Suppressor macrophage treated with lipopolysaccharide for 1 hour (primary cell): ENCODE measurements at regions not wholly inside any gene's neighbourhood (a gene's known extent, or its start where the extent isn't known, plus 50 kb on each side); places are given as distances from the start of the nearest gene placed in this dataset.
"Not testable (repeated sequence)": the region's sequence is repeated elsewhere in the genome, so short reads cannot be mapped to it uniquely, and the experiment has no call there.

Experiments
- DNase-seq, 3 donors: peaks; one replicate each; pipeline ENCODE4 v3.0.0-alpha.2; 2020 to 2022

DNA sequence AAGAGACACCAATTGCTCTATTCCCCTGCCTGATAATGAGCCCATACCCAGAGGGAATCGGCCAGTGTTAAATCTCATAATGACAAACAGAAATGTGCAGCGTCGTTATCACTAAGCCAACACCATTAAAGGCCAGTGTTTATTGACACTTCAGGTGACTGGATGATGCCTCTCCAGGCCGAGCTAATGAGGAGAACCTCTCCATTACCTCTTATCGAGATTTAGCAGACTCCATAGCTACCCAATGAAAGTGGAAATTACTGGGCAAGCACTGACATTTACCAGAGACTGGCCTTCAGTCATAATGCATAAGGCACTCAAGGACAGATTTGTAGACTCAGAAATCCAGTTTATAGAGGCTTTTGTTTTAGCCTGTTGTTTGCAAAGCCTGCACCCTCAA is 669.5 kb downstream of the MAFB start:
- no peak for DNase-seq

DNA sequence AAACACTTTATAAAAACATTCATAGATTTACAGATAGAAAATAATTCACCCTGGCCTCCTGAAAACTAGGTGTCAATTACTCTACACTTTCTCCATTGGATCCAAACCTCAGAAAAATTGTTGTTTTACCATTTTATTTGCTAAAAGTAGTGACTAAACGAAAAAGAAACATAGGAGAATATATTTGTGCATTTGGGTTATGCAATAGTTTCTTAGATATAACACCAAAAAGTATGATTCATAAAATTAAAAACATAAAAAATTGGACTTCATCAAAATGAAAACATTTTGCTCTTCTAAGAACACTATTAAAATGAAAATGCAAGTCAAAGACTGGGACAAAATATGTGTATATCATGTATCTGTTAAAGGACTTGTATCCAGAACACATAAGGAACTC is 671.3 kb downstream of the MAFB start:
- DNase-seq: no peak

- DNase-seq: no peak
Measured at GRCh38 chr20:40016890-40017289, 672.1 kb downstream of the MAFB start.

GRCh38 chr20:40016392-40016791 is 672.6 kb downstream of the MAFB start:
- DNase-seq: peak in 2 of 3 donors; percentile 24 to 25

DNA sequence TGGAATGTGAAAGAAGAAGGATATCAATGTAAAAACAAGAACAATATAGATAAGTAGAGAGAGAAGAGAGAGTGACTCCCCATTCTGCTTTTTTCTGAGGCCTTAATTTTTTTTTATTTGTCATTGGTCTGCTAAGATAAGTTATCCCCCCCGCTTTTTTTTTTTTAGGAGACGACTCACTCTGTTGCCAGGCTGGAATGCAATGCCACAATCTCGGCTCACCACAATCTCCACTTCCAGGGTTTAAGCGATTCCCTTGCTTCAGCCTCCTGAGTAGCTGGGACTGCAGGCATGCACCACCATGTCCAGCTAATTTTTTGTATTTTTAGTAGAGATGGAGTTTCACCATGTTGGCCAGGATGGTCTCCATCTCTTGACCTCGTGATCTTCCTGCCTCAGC is 677.0 kb downstream of the MAFB start:
- not testable (repeated sequence) for DNase-seq

DNA sequence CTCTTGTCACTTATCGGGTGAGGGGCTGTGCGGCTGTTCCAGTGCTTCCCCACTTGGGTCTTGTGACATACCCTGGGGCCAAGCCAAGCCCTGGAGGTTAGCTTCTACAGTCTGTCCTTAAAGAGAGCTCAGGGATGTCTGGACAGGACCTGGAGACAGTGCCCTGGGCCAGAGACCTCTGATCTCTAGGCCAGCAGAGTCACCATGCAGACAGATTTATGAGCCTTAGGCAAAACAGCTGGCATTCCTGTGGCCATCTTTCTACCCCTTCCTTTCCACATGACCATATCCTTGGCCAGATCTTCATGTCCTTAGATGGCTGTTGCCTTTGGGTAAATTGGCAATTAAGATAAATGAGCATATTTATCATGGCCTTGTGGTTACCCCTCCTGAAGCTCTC is 678.6 kb downstream of the MAFB start:
- no peak for DNase-seq

DNA sequence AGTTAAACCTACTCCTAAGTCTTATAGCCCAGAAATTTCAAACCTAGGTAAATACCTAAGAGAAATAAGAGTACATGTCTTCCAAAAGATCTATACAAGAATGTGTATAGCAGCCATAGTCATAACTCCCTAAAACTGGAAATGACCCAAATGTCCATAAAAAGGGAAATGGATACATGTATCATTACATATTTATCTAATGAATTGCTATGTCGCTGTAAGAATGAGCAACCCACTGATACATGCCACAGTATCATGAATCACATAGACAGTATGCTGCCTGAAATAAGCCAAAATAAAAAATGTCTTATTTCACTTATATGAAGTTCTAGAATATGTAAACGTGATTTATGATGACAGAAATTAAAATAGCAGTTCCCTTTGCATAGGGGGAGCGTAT is 679.5 kb downstream of the MAFB start:
- no peak for DNase-seq

- DNase-seq: no peak
Measured at GRCh38 chr20:40008177-40008576, 680.9 kb downstream of the MAFB start.

- DNase-seq: no peak
Measured at GRCh38 chr20:40006168-40006860, 682.7 kb downstream of the MAFB start.

- DNase-seq: not testable (repeated sequence)
Measured at GRCh38 chr20:40004092-40004491, 684.9 kb downstream of the MAFB start.

DNA sequence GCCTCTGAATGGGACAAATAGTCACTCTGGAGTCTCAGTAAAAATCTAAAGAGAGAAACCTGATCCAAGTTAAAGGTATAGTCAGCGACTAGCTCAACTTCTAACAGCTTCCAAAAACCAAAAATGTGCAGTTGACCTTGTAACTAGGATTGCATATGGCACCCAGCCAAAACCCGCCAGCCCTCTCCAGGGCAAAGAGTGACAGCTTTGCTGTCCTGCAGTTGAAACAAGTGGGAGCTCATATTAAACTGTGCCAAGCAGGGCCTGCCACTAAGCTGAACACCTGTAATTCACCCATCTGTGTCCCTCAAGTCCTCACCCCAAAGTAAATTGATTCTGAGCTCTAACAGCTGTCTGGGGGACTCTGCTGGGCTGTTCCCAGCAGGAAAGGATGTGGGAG is 695.3 kb downstream of the MAFB start:
- no peak for DNase-seq

GRCh38 chr20:39990692-39991091 is 698.3 kb downstream of the MAFB start:
- DNase-seq: no peak

DNA sequence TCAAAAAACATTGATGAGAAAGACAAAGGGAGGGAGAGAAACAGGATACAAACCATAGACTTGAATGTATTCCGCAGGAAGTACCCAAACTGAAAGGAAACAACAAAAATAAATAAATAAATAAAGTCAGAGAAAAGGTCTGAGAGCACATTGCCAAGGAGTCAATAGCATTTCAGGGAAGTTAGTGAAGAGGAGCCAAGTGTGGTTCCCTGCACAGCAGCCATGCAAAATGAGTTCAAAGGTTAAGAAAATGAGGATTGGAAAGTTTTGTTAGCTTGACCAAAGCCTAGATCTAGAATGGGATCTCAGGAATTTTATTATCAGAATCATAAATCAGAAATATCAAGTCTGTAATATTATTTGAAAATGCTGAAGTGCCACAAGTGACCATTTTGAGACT is 700.0 kb downstream of the MAFB start:
- DNase-seq: no peak

DNA sequence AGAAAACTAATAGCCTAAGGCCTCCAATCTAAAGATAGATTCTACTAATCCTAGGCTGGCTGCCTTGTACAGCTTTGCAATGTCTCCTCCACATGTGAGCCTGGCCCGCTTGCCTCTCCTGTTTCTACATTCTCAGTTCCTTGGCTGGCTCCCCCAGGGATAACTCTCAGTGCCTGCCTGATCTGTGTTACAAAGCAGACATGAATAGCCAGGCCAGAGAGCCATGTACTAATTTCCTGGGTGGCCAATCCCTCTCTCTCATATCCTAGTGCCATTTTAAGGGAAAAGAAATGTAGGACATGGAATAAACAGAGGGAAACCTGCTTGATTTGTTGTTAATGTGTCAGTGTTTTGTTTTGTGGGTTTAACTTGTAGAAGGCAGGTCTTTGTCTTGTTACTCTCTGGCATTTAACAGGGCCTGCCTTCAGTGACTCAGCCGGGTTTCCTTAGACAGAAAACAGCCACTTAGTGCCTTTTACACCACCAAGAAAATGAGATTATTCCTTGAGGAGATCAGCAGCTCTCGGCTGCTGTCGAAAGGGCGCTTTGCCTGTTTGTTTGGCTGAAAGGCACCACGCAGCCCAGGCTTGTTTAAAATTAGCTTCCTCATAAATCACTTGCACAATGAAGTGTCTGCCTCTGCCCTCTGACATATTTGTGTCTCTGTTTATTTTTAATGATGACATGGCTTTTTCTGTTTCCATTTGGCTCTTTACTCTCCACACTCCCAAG is 702.7 kb downstream of the MAFB start:
- DNase-seq: peak; percentile 62 to 72 (median 69)

- DNase-seq: no peak
Measured at GRCh38 chr20:39985271-39985827, 703.7 kb downstream of the MAFB start.

- no peak for DNase-seq
Measured at GRCh38 chr20:39983655-39984054, 705.4 kb downstream of the MAFB start.

DNA sequence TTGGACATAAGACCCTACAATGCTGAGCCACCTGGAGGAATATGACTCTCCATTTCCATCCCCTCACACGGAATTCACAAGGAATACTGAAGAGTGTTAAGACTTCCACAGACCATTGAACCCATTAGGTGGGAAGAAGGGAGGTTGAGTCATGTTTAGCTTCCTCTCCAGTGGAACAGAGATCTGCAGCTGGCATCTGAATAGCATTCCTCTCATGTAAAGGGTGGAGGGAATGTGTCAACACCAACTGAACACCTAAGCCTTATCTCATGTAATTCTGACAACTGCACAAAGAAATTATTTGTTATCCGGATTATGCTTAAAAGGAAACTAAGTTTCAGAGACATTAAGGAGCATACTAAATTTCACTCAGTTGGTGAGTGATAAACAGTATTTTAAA is 705.9 kb downstream of the MAFB start:
- no peak for DNase-seq

- DNase-seq: no peak
Measured at GRCh38 chr20:39974966-39975501, 714.0 kb downstream of the MAFB start.

GRCh38 chr20:39968495-39968894 is 720.5 kb downstream of the MAFB start:
- DNase-seq: no peak

GRCh38 chr20:39967806-39968205 is 721.2 kb downstream of the MAFB start:
- DNase-seq: no peak

DNA sequence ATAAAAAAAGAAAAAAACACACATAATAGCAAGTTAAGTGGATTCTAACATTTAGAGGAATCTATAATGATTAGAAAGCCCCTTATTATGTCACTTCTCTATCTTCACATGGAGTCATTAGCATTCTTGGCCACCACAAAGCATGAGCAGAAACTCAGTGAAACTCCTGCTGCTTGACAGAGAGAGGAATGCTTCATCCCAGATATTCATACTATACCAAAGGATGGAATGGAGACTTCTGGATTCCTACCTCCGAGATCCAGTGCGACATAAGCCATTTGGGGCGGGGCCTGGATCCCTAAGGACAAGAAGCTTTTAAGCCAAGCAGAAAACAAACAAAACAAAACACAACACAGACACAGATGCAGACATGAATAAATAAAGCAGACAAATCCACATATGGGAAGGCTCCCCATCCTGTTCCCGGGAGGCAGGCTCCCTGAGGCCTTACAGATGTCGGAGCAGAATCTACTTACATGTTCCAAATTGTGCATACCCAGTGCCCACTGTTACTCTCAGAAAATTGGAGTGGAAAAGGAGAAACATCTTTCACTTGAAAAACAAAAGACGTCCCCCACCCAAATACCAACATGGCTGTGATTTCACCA is 727.3 kb downstream of the MAFB start:
- no peak for DNase-seq

- DNase-seq: no peak
Measured at GRCh38 chr20:39960522-39961428, 728.3 kb downstream of the MAFB start.
